Myocyte (in vitro differentiated cells): ENCODE measurements at regions not wholly inside any gene's neighbourhood (a gene's known extent, or its start where the extent isn't known, plus 50 kb on each side); places are given as distances from the start of the nearest gene placed in this dataset.

Source experiments
- DNase-seq: peaks from one replicate; pipeline ENCODE4 v3.0.0-alpha.2; 2012; ENCODE audit warnings: low read depth

GRCh38 chr3:13266005-13266404 is 154.1 kb downstream of the NUP210 start:
- no peak for DNase-seq

- DNase-seq: no peak
Measured at GRCh38 chr3:13265507-13265906, 154.6 kb downstream of the NUP210 start.

GRCh38 chr3:13265016-13265415 is 155.1 kb downstream of the NUP210 start:
- DNase-seq: no peak

GRCh38 chr3:13264468-13264795 is 155.7 kb downstream of the NUP210 start:
- no peak for DNase-seq

GRCh38 chr3:13263770-13264467 is 156.2 kb downstream of the NUP210 start:
- no peak for DNase-seq

GRCh38 chr3:13262493-13263211 is 157.5 kb downstream of the NUP210 start:
- DNase-seq: no peak

GRCh38 chr3:13261892-13262291 is 158.2 kb downstream of the NUP210 start:
- no peak for DNase-seq

GRCh38 chr3:13261104-13261830 is 158.9 kb downstream of the NUP210 start:
- no peak for DNase-seq

GRCh38 chr3:13260259-13261103 is 159.6 kb downstream of the NUP210 start:
- DNase-seq: no peak

GRCh38 chr3:13259831-13260230 is 160.3 kb downstream of the NUP210 start:
- DNase-seq: no peak

GRCh38 chr3:13258986-13259514 is 161.1 kb downstream of the NUP210 start:
- DNase-seq: no peak

GRCh38 chr3:13258280-13258679 is 161.8 kb downstream of the NUP210 start:
- no peak for DNase-seq

GRCh38 chr3:13257666-13258065 is 162.5 kb downstream of the NUP210 start:
- DNase-seq: no peak

- DNase-seq: no peak
Measured at GRCh38 chr3:13256845-13257244, 163.3 kb downstream of the NUP210 start.

- DNase-seq: no peak
Measured at GRCh38 chr3:13254028-13254951, 165.8 kb downstream of the NUP210 start.

GRCh38 chr3:13253208-13253937 is 166.7 kb downstream of the NUP210 start:
- no peak for DNase-seq

GRCh38 chr3:13252207-13252606 is 167.9 kb downstream of the NUP210 start:
- DNase-seq: no peak

- DNase-seq: no peak
Measured at GRCh38 chr3:13251166-13251903, 168.8 kb downstream of the NUP210 start.
